ENCODE measurements at regions not wholly inside any gene's neighbourhood (a gene's known extent, or its start where the extent isn't known, plus 50 kb on each side); places are given as distances from the start of the nearest gene placed in this dataset.

- DNase-seq (ENCODE audit: insufficient read length, low spot score) = no peak
- TF ChIP-seq POLR2A (IDR thresholded peaks at IDR 0.05; ENCODE audit: low read depth, low read length) = no peak
- no peak for FAIRE-seq
These were observed 408.0 kb downstream of the SIPA1L2 start for GRCh38 chr1:232221802-232222499.

GRCh38 chr1:232218955-232219865 lies 410.7 kb downstream of the SIPA1L2 start:
- DNase-seq (ENCODE audit: insufficient read length, low spot score) (no peak), FAIRE-seq (no peak)
- no peak for TF ChIP-seq POLR2A (IDR thresholded peaks at IDR 0.05; ENCODE audit: low read depth, low read length)

GRCh38 chr1:232213928-232214327 lies 416.0 kb downstream of the SIPA1L2 start:
- no peak for FAIRE-seq
- TF ChIP-seq POLR2A (IDR thresholded peaks at IDR 0.05; ENCODE audit: low read depth, low read length) = no peak
- DNase-seq (ENCODE audit: insufficient read length, low spot score) = no peak

GRCh38 chr1:232212253-232212652 lies 417.7 kb downstream of the SIPA1L2 start:
- no peak for FAIRE-seq
- no peak for DNase-seq (ENCODE audit: insufficient read length, low spot score)
- no peak for TF ChIP-seq POLR2A (IDR thresholded peaks at IDR 0.05; ENCODE audit: low read depth, low read length)

GRCh38 chr1:232211149-232211548 lies 418.8 kb downstream of the SIPA1L2 start:
- TF ChIP-seq POLR2A (IDR thresholded peaks at IDR 0.05; ENCODE audit: low read depth, low read length) = no peak
- DNase-seq (ENCODE audit: insufficient read length, low spot score) (peak; percentile 15), FAIRE-seq (no peak)

- no peak for DNase-seq (ENCODE audit: insufficient read length, low spot score)
- TF ChIP-seq POLR2A (IDR thresholded peaks at IDR 0.05; ENCODE audit: low read depth, low read length) = no peak
- no peak for FAIRE-seq
These were observed 420.6 kb downstream of the SIPA1L2 start for GRCh38 chr1:232209357-232209756.

GRCh38 chr1:232207073-232207866 lies 422.7 kb downstream of the SIPA1L2 start:
- FAIRE-seq (no peak), DNase-seq (ENCODE audit: insufficient read length, low spot score) (no peak)
- TF ChIP-seq POLR2A (IDR thresholded peaks at IDR 0.05; ENCODE audit: low read depth, low read length) = no peak

GRCh38 chr1:232204269-232204668 lies 425.7 kb downstream of the SIPA1L2 start:
- FAIRE-seq (no peak), DNase-seq (ENCODE audit: insufficient read length, low spot score) (no peak)
- no peak for TF ChIP-seq POLR2A (IDR thresholded peaks at IDR 0.05; ENCODE audit: low read depth, low read length)

GRCh38 chr1:232201024-232201423 lies 428.9 kb downstream of the SIPA1L2 start:
- no peak for TF ChIP-seq POLR2A (IDR thresholded peaks at IDR 0.05; ENCODE audit: low read depth, low read length)
- FAIRE-seq = no peak
- DNase-seq (ENCODE audit: insufficient read length, low spot score) = no peak

GRCh38 chr1:232196042-232196441 lies 433.9 kb downstream of the SIPA1L2 start:
- no peak for FAIRE-seq
- no peak for TF ChIP-seq POLR2A (IDR thresholded peaks at IDR 0.05; ENCODE audit: low read depth, low read length)

GRCh38 chr1:232194424-232194823 lies 435.5 kb downstream of the SIPA1L2 start:
- TF ChIP-seq POLR2A (IDR thresholded peaks at IDR 0.05; ENCODE audit: low read depth, low read length) = no peak
- FAIRE-seq = no peak

More at GRCh38 chr1:232196042-232196441, 433.9 kb downstream of the SIPA1L2 start:
- no peak for DNase-seq (ENCODE audit: insufficient read length, low spot score)

GRCh38 chr1:232193451-232193783 lies 436.5 kb downstream of the SIPA1L2 start:
- FAIRE-seq (no peak), DNase-seq (ENCODE audit: insufficient read length, low spot score) (no peak)
- TF ChIP-seq POLR2A (IDR thresholded peaks at IDR 0.05; ENCODE audit: low read depth, low read length) = no peak

More at GRCh38 chr1:232194424-232194823, 435.5 kb downstream of the SIPA1L2 start:
- no peak for DNase-seq (ENCODE audit: insufficient read length, low spot score)

- DNase-seq (ENCODE audit: insufficient read length, low spot score) = no peak
- TF ChIP-seq POLR2A (IDR thresholded peaks at IDR 0.05; ENCODE audit: low read depth, low read length) = no peak
- FAIRE-seq = no peak
These were observed 437.0 kb downstream of the SIPA1L2 start for GRCh38 chr1:232192781-232193450.

Data from H54 (cell line).